ENCODE measurements at regions not wholly inside any gene's neighbourhood (a gene's known extent, or its start where the extent isn't known, plus 50 kb on each side); places are given as distances from the start of the nearest gene placed in this dataset.

GRCh38 chr1:88466011-88466410 is 218.1 kb upstream of the PKN2 start:
- no peak for TF ChIP-seq CTCF (IDR thresholded peaks at IDR 0.05; ENCODE audit: insufficient read depth, low read depth, low read length)
- TF ChIP-seq EZH2 (IDR thresholded peaks at IDR 0.05; ENCODE audit: insufficient read depth, low read length): no peak
